GM12864 (cell line): ENCODE measurements at regions not wholly inside any gene's neighbourhood (a gene's known extent, or its start where the extent isn't known, plus 50 kb on each side); places are given as distances from the start of the nearest gene placed in this dataset.

Experiments used
- DNase-seq: peaks from one replicate; pipeline ENCODE4 v3.0.0-alpha.2; 2011; ENCODE audit warnings: low read depth
- H3K4me3 ChIP-seq: 2 replicates; pipeline ENCODE4 v1.5.1; 2011; ENCODE audit warnings: mild to moderate bottlenecking, low read depth, low read length, control low read depth
- TF ChIP-seq, protein P1 (sequence below): IDR thresholded peaks from 2 replicates; pipeline ENCODE4 v1.5.1; 2011; ENCODE audit warnings: low read depth, mild to moderate bottlenecking, moderate library complexity, low read length, control low read depth, inconsistent platforms; ENCODE audit errors: missing control alignments

DNA sequence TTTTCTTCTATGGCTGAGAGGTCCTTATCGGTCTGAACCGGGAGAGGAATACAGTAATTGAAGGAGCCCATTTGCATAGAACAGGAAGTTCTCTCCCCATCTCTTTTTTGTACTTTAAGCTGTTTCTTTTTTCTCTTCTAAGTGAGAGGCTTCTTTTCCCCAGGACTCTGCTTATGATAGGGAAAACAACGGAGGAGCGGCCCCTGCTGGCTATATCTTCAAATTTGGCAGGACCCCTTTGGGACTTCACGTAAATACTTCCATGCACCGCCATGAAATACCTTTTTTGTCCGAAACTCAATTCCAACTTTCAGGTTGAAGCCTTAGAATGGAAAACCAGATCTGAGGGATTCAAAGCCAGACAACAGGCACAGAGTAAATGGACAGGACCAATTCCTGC is 1153.0 kb upstream of the INTU start:
- TF ChIP-seq, protein P1, sequence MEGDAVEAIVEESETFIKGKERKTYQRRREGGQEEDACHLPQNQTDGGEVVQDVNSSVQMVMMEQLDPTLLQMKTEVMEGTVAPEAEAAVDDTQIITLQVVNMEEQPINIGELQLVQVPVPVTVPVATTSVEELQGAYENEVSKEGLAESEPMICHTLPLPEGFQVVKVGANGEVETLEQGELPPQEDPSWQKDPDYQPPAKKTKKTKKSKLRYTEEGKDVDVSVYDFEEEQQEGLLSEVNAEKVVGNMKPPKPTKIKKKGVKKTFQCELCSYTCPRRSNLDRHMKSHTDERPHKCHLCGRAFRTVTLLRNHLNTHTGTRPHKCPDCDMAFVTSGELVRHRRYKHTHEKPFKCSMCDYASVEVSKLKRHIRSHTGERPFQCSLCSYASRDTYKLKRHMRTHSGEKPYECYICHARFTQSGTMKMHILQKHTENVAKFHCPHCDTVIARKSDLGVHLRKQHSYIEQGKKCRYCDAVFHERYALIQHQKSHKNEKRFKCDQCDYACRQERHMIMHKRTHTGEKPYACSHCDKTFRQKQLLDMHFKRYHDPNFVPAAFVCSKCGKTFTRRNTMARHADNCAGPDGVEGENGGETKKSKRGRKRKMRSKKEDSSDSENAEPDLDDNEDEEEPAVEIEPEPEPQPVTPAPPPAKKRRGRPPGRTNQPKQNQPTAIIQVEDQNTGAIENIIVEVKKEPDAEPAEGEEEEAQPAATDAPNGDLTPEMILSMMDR = no peak
- H3K4me3 ChIP-seq = no peak overlapping the region
- no peak for DNase-seq

DNA sequence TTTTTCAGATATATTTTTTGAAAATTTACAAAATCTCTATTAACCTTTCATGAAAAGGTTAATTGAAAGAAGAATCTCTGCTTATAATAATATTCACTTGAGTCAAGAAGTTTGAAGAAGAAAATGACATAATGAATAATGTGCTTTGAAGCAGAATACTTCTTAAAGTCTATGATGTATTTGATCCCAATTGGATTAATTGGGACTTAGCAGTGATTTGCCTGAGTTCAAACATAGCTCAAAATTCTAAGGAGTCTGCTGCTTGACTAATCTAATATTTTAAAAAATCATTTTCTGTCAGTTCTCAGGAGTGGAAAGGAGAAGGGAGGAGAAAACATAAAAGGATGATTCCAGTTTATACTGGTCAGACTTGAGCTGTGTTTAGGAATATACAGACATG is 1150.4 kb upstream of the INTU start:
- TF ChIP-seq, protein P1 = no peak
- no peak for DNase-seq
- H3K4me3 ChIP-seq = no peak overlapping the region

DNA sequence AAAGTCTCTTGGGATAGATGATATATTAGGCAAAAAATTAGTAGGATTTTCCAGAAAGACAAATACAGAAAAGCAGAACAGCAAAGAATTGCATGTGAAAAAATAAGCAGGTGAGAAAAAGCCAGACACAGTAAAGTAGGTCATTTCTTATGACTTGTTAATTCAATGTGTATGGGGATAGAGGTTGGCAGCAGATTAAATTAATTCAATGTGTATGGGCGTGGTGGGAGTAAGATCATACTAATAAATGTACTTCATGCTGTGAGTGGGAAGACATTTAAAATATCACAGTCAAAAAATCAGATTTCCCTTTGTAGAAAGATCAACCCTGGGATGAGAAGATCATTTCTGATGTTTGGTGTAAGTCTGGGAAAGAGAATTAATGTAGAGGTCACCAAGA is 1146.4 kb upstream of the INTU start:
- TF ChIP-seq, protein P1 = no peak
- no peak overlapping the region for H3K4me3 ChIP-seq
- no peak for DNase-seq

DNA sequence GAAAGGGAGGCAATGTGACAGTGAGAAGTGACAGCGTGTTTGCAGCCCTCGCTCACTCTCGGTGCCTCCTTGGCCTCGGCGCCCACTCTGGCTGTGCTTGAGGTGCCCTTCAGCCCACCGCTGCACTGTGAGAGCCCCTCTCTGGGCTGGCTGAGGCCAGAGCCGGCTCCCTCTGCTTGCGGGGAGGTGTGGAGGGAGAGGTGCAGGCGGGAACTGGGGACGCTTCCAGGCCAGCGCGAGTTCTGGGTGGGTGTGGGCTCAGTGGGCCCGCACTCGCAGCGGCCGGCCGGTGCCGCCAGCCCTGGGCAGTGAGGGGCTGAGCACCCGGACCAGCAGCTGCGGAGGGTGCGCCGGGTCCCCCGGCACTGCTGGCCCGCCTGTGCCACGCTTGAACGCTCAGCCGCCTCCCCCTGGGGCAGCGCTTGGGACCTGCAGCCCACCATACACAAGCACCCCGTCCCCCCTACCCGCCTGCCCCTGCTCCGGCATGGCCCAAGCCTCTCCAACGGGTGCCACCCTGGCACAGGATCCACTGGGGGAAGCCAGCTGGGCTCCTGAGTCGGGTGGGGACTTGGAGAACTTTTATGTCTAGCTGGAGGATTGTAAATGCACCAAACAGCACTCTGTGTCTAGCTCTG is 1142.8 kb upstream of the INTU start:
- TF ChIP-seq, protein P1 = no peak
- DNase-seq = no peak
- no peak overlapping the region for H3K4me3 ChIP-seq

DNA sequence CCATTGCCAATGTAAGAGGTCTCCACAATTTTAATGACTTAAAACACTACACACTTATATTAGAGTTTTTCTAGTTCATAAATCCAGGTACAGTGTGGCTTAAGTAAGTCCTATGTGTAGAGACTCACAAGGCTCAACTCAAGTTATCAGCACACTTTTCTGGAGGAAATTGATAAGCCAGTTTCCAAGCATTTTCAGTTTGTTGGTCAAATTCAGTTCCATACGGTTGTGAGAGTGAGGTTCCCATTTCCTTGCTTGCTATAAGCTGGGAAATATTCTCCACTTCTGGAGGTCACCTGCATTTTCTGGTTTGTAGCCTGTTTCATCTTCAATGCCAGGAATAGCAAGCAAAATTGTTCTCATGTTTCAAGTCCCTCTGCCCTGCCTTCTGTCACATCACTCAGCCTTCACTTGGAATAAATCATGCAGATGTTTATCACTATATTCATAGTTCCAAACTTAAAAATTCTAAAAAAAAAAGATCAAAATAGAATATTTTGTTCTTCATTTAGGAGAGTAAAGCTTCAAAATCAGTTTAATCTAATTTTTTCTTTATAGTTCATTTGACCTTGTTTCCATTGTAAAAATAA is 1137.5 kb upstream of the INTU start:
- no peak for DNase-seq
- TF ChIP-seq, protein P1 = no peak
- H3K4me3 ChIP-seq = no peak overlapping the region

DNA sequence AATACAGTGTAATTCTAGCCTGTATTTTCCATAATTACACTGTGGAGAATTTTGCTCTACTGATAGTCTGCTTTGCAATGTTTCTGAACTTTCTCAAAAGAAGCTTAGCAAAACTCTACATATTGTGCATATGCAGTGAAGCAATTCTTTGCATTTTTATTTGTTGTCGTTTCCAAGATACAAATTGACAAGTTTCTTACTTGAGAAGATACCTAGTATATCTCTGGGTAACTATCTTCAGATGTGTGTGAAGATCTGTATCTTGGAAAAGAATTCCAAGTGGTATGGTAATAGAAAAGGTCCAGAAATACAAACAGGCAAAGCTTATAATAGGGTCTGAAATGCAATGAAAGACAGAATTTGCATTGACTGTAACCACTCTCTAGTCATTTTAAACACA is 1119.8 kb upstream of the INTU start:
- no peak overlapping the region for H3K4me3 ChIP-seq
- DNase-seq = no peak
- TF ChIP-seq, protein P1 = no peak

DNA sequence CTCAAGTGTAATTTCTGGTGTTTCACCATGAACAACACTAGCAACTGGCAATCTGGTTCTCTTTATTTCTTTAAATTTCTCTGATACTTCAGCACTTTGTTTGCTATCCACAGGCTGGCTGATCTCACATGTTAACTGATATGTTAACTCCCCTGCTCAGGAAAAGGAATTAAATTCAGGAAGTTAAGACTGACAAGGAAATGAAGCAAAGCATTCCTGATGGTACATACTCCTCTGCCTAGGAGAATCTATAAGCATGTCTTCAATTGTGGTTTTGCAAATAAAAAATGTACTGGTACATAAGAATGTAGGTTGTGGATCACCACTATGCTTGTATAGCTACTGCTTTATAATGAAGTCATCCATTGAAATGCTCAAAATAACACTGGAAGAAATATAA is 1119.2 kb upstream of the INTU start:
- TF ChIP-seq, protein P1 = no peak
- no peak for DNase-seq

More for the DNA sequence above, 1119.2 kb upstream of the INTU start:
- H3K4me3 ChIP-seq = no peak overlapping the region
